HG03354 (cell line): ENCODE measurements at regions not wholly inside any gene's neighbourhood (a gene's known extent, or its start where the extent isn't known, plus 50 kb on each side); places are given as distances from the start of the nearest gene placed in this dataset.
"Not testable (repeated sequence)": the region's sequence is repeated elsewhere in the genome, so short reads cannot be mapped to it uniquely, and the experiment has no call there.

ENCODE experiments used
- ATAC-seq: cut with Tn5 transposase; IDR thresholded peaks from one replicate; pipeline ENCODE4 v1.9.1; 2021; ENCODE audit warnings: mild to moderate bottlenecking; ENCODE audit not compliant: unreplicated experiment, poor library complexity, severe bottlenecking

DNA sequence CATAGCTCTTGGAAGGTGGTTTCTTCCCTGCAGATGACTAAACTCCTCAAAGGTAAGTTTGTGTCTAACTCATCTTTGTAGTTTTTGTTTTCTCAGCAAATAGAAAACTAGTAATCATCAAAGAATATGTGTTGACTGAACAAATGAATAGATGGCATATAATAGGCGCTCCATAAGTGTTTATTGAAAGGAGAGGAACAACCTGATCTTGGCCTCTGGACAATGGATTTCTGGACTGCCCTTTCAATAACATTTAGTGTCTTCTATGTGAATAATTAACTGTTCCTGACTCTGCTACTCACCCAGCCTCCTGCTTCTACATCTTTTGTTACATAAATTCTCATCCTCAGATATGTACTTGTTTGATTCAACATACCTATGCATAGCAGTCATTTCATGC, 399.1 kb downstream of the PPP1R2C start:
- ATAC-seq = no peak

DNA sequence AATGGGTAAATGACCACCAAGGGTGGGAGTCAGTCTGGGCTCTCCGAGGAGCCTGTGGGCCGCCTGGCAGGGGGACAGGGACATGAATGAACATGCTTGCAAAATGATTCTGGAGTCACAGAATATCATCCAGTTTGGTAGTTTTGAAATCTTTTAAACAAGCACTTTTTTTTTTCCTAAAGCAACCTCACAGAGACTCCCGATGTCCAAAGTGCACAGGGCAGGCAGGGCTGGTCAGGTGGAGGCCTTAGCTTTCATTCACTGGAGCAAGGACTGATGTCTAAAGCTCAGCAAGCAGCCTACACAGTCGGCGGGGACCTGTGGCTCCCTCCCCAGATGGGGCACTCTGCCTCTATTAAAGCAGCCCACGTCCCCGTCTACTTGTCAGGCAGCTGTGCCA, 402.9 kb downstream of the PPP1R2C start:
- ATAC-seq = no peak

DNA sequence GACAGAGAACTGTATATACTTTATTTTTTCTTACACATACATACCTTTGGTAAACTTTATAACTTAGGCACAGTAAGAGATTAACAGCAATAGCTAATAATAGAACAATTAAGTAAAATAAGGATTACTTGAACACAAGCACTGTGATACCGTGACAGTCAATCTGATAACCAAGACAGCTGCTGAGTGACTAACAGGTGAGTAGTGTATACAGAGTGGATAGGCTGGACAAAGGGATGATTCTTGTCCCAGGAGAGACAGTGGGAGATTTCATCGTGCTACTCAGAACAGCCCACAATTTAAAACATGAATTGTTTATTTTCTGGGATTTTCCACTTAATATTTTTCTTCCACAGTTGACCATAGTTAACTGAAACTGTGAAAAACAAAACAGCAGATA, 411.8 kb downstream of the PPP1R2C start:
- ATAC-seq = no peak

DNA sequence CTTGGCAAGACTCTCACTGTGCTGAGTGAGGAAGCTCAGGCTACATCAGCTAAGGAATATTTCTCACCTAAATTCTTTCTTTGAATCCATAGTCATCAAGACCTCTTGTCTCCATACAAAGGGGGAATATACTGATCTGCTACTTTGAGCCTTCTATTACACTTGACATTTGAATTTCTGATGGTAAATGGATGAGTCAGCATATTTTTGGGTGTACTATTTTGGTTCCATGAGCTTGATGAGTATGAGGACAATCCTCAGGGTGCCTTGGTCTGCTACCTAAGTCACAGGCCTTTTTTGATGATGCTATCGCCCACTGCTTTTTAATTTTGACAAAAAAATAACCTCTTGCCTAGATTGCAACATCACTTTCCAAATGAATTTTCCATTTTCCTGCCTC, 415.7 kb downstream of the PPP1R2C start:
- no peak for ATAC-seq

DNA sequence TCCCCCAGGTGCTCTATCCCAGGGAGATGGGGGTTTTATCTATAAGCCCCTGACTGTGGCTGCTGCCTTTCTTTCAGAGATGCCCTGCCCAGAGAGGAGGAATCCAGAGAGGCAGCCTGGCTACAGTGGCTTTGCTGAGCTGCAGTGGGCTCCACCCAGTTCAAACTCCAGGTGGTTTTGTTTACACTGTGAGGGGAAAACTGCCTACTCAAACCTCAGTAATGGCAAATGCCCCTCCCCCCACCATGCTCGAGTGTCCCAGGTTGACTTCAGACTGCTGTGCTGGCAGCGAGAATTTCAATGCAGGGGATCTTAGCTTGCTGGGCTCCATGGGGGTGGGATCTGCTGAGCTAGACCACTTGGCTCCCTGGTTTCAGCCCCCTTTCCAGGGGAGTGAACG, 419.6 kb upstream of the CASK start:
- ATAC-seq = not testable (repeated sequence)
